Adipocyte (in vitro differentiated cells): ENCODE measurements at regions not wholly inside any gene's neighbourhood (a gene's known extent, or its start where the extent isn't known, plus 50 kb on each side); places are given as distances from the start of the nearest gene placed in this dataset.
"Not testable (repeated sequence)": the region's sequence is repeated elsewhere in the genome, so short reads cannot be mapped to it uniquely, and the experiment has no call there.

Experiments used
- DNase-seq: peaks from one replicate; pipeline ENCODE4 v3.0.0-alpha.2; 2015; ENCODE audit warnings: low read depth
- H3K27me3 ChIP-seq: replicated peaks from 2 replicates; pipeline ENCODE4 v1.7.0; 2013; ENCODE audit warnings: mild to moderate bottlenecking, low read length, moderate library complexity; ENCODE audit not compliant: control insufficient read depth, insufficient read depth
- H3K36me3 ChIP-seq: 2 replicates; pipeline ENCODE4 v1.7.0; 2013; ENCODE audit warnings: low read length, mild to moderate bottlenecking, moderate library complexity; ENCODE audit not compliant: control insufficient read depth, insufficient read depth, severe bottlenecking
- H3K4me1 ChIP-seq: 2 replicates; pipeline ENCODE4 v1.7.0; 2013; ENCODE audit warnings: mild to moderate bottlenecking, low read length, moderate library complexity; ENCODE audit not compliant: control insufficient read depth, insufficient read depth
- H3K4me3 ChIP-seq: 2 replicates; pipeline ENCODE4 v1.7.0; 2013; ENCODE audit warnings: mild to moderate bottlenecking, low read length, moderate library complexity
- H3K9ac ChIP-seq: 2 replicates; pipeline ENCODE4 v1.7.0; 2013; ENCODE audit warnings: mild to moderate bottlenecking, low read length, moderate library complexity
- H3K9me3 ChIP-seq: 2 replicates; pipeline ENCODE4 v1.7.0; 2013; ENCODE audit warnings: mild to moderate bottlenecking, low read length, moderate library complexity; ENCODE audit not compliant: control insufficient read depth

GRCh38 chr3:87461443-87461842 is 185.1 kb upstream of the POU1F1 start:
- no peaks in the 10 kb centered on the region for H3K27me3 ChIP-seq
- no peak overlapping the region for H3K9ac ChIP-seq
- H3K4me3 ChIP-seq: no peak overlapping the region
- peaks cover 3% of the 10 kb centered on the region for H3K9me3 ChIP-seq
- H3K4me1 ChIP-seq: no peaks in the 10 kb centered on the region
- no peaks in the 10 kb centered on the region for H3K36me3 ChIP-seq
- DNase-seq: no peak

GRCh38 chr3:87461036-87461435 is 184.7 kb upstream of the POU1F1 start:
- H3K4me3 ChIP-seq: no peak overlapping the region
- no peaks in the 10 kb centered on the region for H3K4me1 ChIP-seq
- H3K36me3 ChIP-seq: no peaks in the 10 kb centered on the region
- DNase-seq: no peak
- no peak overlapping the region for H3K9ac ChIP-seq
- H3K9me3 ChIP-seq: peaks cover 3% of the 10 kb centered on the region
- H3K27me3 ChIP-seq: no peaks in the 10 kb centered on the region

- Histone ChIP-seq H3K36me3 (no peaks in the 10 kb centered on the region), H3K9me3 (peaks cover 5% of the 10 kb centered on the region), H3K4me1 (no peaks in the 10 kb centered on the region), H3K27me3 (no peaks in the 10 kb centered on the region), H3K9ac (no peak overlapping the region), H3K4me3 (no peak overlapping the region)
- no peak for DNase-seq
Observed at GRCh38 chr3:87448558-87448957, 172.2 kb upstream of the POU1F1 start.

- no peaks in the 10 kb centered on the region for H3K4me1 ChIP-seq
- DNase-seq: no peak
- no peak overlapping the region for H3K9ac ChIP-seq
- peaks cover 5% of the 10 kb centered on the region for H3K9me3 ChIP-seq
- H3K4me3 ChIP-seq: no peak overlapping the region
- H3K27me3 ChIP-seq: no peaks in the 10 kb centered on the region
- H3K36me3 ChIP-seq: no peaks in the 10 kb centered on the region
Observed at GRCh38 chr3:87446849-87447387, 170.5 kb upstream of the POU1F1 start.

GRCh38 chr3:87442470-87442869 is 166.1 kb upstream of the POU1F1 start:
- Histone ChIP-seq H3K4me1 (peaks cover under 1% of the 10 kb centered on the region), H3K27me3 (no peaks in the 10 kb centered on the region), H3K9me3 (peaks cover 5% of the 10 kb centered on the region), H3K36me3 (no peaks in the 10 kb centered on the region), H3K9ac (no peak overlapping the region), H3K4me3 (no peak overlapping the region)
- DNase-seq: no peak

GRCh38 chr3:87437765-87438164 is 161.4 kb upstream of the POU1F1 start:
- Histone ChIP-seq H3K4me1 (peaks cover 2% of the 10 kb centered on the region), H3K36me3 (no peaks in the 10 kb centered on the region), H3K9ac (no peak overlapping the region), H3K27me3 (no peaks in the 10 kb centered on the region), H3K9me3 (no peaks in the 10 kb centered on the region), H3K4me3 (peak overlapping the region; percentile 7)
- peak; percentile 60 for DNase-seq

- no peak overlapping the region for H3K4me3 ChIP-seq
- H3K9me3 ChIP-seq: no peaks in the 10 kb centered on the region
- H3K27me3 ChIP-seq: no peaks in the 10 kb centered on the region
- H3K36me3 ChIP-seq: no peaks in the 10 kb centered on the region
- peaks cover 2% of the 10 kb centered on the region for H3K4me1 ChIP-seq
- peak; percentile 70 for DNase-seq
- no peak overlapping the region for H3K9ac ChIP-seq
Observed at GRCh38 chr3:87436781-87437543, 160.6 kb upstream of the POU1F1 start.

GRCh38 chr3:87435926-87436620 is 159.7 kb upstream of the POU1F1 start:
- no peaks in the 10 kb centered on the region for H3K9me3 ChIP-seq
- H3K9ac ChIP-seq: no peak overlapping the region
- DNase-seq: peak; percentile 16
- H3K27me3 ChIP-seq: no peaks in the 10 kb centered on the region
- no peak overlapping the region for H3K4me3 ChIP-seq
- H3K4me1 ChIP-seq: peaks cover 2% of the 10 kb centered on the region
- no peaks in the 10 kb centered on the region for H3K36me3 ChIP-seq

- DNase-seq, H3K9me3 ChIP-seq, H3K36me3 ChIP-seq, H3K4me3 ChIP-seq, H3K27me3 ChIP-seq, H3K4me1 ChIP-seq, H3K9ac ChIP-seq: not testable (repeated sequence)
Observed at GRCh38 chr3:87433445-87433844, 157.1 kb upstream of the POU1F1 start.

- Histone ChIP-seq H3K4me3 (no peak overlapping the region), H3K9me3 (no peaks in the 10 kb centered on the region), H3K36me3 (no peaks in the 10 kb centered on the region), H3K27me3 (no peaks in the 10 kb centered on the region), H3K9ac (no peak overlapping the region), H3K4me1 (no peaks in the 10 kb centered on the region)
- DNase-seq: peak; percentile 42
Observed at GRCh38 chr3:87426918-87427317, 150.5 kb upstream of the POU1F1 start.

DNA sequence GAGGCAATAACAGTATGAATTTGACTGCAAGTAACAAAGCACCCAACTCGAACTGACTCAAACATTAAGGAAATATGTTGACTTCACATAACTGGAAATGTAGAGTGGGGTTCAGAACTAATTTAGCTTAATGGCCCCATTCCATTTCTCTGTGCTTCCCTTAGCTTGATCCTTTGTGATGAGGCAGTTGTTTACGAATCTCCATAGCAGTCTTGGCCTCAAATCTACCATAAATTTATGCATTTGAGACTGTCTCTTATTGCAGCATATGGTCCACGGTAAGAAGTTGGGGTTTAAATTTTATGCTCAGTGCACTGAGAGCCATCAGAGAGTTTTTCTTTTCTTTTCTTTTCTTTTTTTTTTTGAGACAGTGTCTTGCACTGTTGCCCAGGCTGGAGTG is 148.7 kb upstream of the POU1F1 start:
- no peak for DNase-seq
- Histone ChIP-seq H3K27me3 (no peaks in the 10 kb centered on the region), H3K36me3 (no peaks in the 10 kb centered on the region), H3K9ac (no peak overlapping the region), H3K4me3 (no peak overlapping the region), H3K9me3 (no peaks in the 10 kb centered on the region), H3K4me1 (no peaks in the 10 kb centered on the region)
